ENCODE measurements at regions not wholly inside any gene's neighbourhood (a gene's known extent, or its start where the extent isn't known, plus 50 kb on each side); places are given as distances from the start of the nearest gene placed in this dataset.

GRCh38 chr4:17283832-17284231, 228.1 kb downstream of the QDPR start:
- Histone ChIP-seq H3K27me3 (no peaks in the 10 kb centered on the region), H3K27ac (no peak overlapping the region), H3K9me3 (no peaks in the 10 kb centered on the region), H3K36me3 (no peaks in the 10 kb centered on the region), H3K4me3 (no peak overlapping the region), H3K4me1 (no peaks in the 10 kb centered on the region)
- intact Hi-C loops (cut with DNase I) = no loop called here
- no peak for TF ChIP-seq POLR2AphosphoS5 (IDR thresholded peaks at IDR 0.05)
- no peak for TF ChIP-seq POLR2A (IDR thresholded peaks at IDR 0.05)
- TF ChIP-seq, protein P1, sequence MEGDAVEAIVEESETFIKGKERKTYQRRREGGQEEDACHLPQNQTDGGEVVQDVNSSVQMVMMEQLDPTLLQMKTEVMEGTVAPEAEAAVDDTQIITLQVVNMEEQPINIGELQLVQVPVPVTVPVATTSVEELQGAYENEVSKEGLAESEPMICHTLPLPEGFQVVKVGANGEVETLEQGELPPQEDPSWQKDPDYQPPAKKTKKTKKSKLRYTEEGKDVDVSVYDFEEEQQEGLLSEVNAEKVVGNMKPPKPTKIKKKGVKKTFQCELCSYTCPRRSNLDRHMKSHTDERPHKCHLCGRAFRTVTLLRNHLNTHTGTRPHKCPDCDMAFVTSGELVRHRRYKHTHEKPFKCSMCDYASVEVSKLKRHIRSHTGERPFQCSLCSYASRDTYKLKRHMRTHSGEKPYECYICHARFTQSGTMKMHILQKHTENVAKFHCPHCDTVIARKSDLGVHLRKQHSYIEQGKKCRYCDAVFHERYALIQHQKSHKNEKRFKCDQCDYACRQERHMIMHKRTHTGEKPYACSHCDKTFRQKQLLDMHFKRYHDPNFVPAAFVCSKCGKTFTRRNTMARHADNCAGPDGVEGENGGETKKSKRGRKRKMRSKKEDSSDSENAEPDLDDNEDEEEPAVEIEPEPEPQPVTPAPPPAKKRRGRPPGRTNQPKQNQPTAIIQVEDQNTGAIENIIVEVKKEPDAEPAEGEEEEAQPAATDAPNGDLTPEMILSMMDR (IDR thresholded peaks at IDR 0.05) = no peak
- TF ChIP-seq EP300 (IDR thresholded peaks at IDR 0.05) = no peak
- 70 to 88% methylated on average over 4 of the region's 4 CpGs for WGBS, 2 donors
- no peak for DNase-seq

DNA sequence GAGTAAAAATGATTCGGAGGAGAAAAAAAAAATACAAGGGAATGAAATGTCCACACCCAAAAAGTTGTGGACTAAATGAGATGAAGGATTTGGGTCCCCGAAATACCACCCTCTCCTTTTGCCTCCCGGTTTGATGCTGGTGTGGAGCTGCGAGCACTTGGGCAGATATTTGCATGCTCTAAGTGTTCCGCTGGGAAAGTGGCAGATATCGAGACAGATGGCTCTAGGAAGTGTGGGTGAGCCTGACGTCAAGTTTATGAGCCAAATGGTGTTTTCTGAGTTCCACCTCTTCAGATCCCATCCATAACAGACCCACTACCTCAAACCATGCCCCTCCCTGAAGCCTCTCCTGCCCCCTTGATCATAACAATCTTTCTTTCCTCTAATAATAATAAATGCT, 228.6 kb downstream of the QDPR start:
- TF ChIP-seq, protein P1 (IDR thresholded peaks at IDR 0.05) = no peak
- TF ChIP-seq EP300 (IDR thresholded peaks at IDR 0.05) (no peak), POLR2AphosphoS5 (IDR thresholded peaks at IDR 0.05) (no peak), POLR2A (IDR thresholded peaks at IDR 0.05) (no peak)
- DNase-seq = no peak
- Histone ChIP-seq H3K4me3 (no peak overlapping the region), H3K27ac (no peak overlapping the region), H3K4me1 (no peaks in the 10 kb centered on the region), H3K9me3 (no peaks in the 10 kb centered on the region), H3K27me3 (no peaks in the 10 kb centered on the region), H3K36me3 (no peaks in the 10 kb centered on the region)
- whole genome bisulfite sequencing, 2 donors = 87 to 89% methylated on average over 7 of the region's 7 CpGs
- intact Hi-C loops (cut with DNase I) = no loop called here

GRCh38 chr4:17280261-17281018, 231.4 kb downstream of the QDPR start:
- intact Hi-C loops (cut with DNase I) = no loop called here
- 96 to 98% methylated on average over 6 of the region's 6 CpGs for WGBS, 2 donors
- no peaks in the 10 kb centered on the region for H3K9me3 ChIP-seq
- no peak overlapping the region for H3K4me3 ChIP-seq
- DNase-seq = no peak
- no peak overlapping the region for H3K27ac ChIP-seq
- TF ChIP-seq, protein P1 (IDR thresholded peaks at IDR 0.05) = no peak
- TF ChIP-seq POLR2AphosphoS5 (IDR thresholded peaks at IDR 0.05) (no peak), EP300 (IDR thresholded peaks at IDR 0.05) (no peak), POLR2A (IDR thresholded peaks at IDR 0.05) (no peak)
- H3K36me3 ChIP-seq = no peaks in the 10 kb centered on the region
- no peaks in the 10 kb centered on the region for H3K4me1 ChIP-seq
- H3K27me3 ChIP-seq = no peaks in the 10 kb centered on the region

GRCh38 chr4:17276776-17277175, 235.1 kb downstream of the QDPR start:
- Histone ChIP-seq H3K36me3 (no peaks in the 10 kb centered on the region), H3K4me3 (no peak overlapping the region), H3K27me3 (no peaks in the 10 kb centered on the region), H3K4me1 (no peaks in the 10 kb centered on the region), H3K27ac (no peak overlapping the region), H3K9me3 (no peaks in the 10 kb centered on the region)
- TF ChIP-seq POLR2AphosphoS5 (IDR thresholded peaks at IDR 0.05) = no peak
- TF ChIP-seq, protein P1 (IDR thresholded peaks at IDR 0.05) = no peak
- no peak for TF ChIP-seq EP300 (IDR thresholded peaks at IDR 0.05)
- TF ChIP-seq POLR2A (IDR thresholded peaks at IDR 0.05) = no peak
- intact Hi-C loops (cut with DNase I) = no loop called here
- DNase-seq = no peak
- WGBS, 2 donors = 43 to 47% methylated on average over 6 of the region's 6 CpGs

GRCh38 chr4:17275836-17276235, 236.1 kb downstream of the QDPR start:
- TF ChIP-seq EP300 (IDR thresholded peaks at IDR 0.05) (no peak), POLR2A (IDR thresholded peaks at IDR 0.05) (no peak), POLR2AphosphoS5 (IDR thresholded peaks at IDR 0.05) (no peak)
- TF ChIP-seq, protein P1 (IDR thresholded peaks at IDR 0.05) = no peak
- no peaks in the 10 kb centered on the region for H3K9me3 ChIP-seq
- no peaks in the 10 kb centered on the region for H3K27me3 ChIP-seq
- intact Hi-C loops (cut with DNase I) = no loop called here
- H3K4me1 ChIP-seq = no peaks in the 10 kb centered on the region
- 36 to 45% methylated on average over 3 of the region's 3 CpGs for WGBS, 2 donors
- no peaks in the 10 kb centered on the region for H3K36me3 ChIP-seq
- H3K4me3 ChIP-seq = no peak overlapping the region
- no peak overlapping the region for H3K27ac ChIP-seq
- DNase-seq = no peak

Measured in sigmoid colon (tissue), 6 donors.